ENCODE measurements at regions not wholly inside any gene's neighbourhood (a gene's known extent, or its start where the extent isn't known, plus 50 kb on each side); places are given as distances from the start of the nearest gene placed in this dataset.

DNA sequence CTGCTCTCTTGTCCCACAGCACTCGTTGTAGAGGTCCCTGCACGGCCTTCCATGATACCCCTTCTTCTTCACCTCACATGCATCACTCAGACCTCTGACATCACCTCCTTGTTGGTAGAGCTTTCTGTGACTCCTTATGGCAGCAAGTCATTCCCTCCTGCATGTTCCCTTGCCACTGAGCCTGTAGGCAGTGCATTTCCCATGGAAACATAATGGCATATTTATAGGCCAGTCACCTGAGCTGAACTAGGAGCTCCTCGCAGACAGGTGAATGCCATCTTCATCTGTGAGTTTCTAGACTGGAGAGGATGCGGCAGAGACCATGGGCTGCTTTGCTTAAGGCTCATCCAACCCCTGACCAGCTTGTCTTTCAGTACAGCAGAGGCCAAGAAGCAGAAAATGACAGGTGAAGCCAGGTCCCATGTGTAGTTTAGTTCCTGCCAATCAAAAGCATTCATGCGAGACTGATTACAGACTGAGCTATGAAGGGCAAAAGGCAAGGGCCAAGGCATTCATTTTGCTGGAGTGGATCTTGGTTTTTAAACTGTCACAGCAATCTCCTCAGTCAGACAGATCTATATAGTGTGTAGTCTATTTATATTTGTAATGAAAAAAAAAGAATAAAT, 59.4 kb upstream of the NEDD4L start:
- Histone ChIP-seq H3K9me3 (ENCODE audit: control insufficient read depth, low read depth, low read length) (no peaks in the 10 kb centered on the region), H3K36me3 (ENCODE audit: control insufficient read depth in 2 of 2, extremely low read depth in 1 of 2, insufficient read depth in 2 of 2, low read length in 2 of 2) (no peaks in the 10 kb centered on the region), H3K4me1 (ENCODE audit: control insufficient read depth, extremely low read depth, insufficient read depth, low read length) (peaks cover 5% of the 10 kb centered on the region), H2AFZ (ENCODE audit: control insufficient read depth, low read length) (no peak overlapping the region), H3K9ac (ENCODE audit: control insufficient read depth, extremely low read depth, insufficient read depth, low read length) (no peak overlapping the region), H3K4me2 (ENCODE audit: control insufficient read depth, extremely low read depth, insufficient read depth, low read depth, low read length) (no peak overlapping the region), H3K79me2 (ENCODE audit: control insufficient read depth, insufficient read depth, low read length) (no peaks in the 10 kb centered on the region), H3K4me3 (ENCODE audit: control insufficient read depth in 2 of 3, extremely low read depth in 1 of 3, insufficient read depth in 2 of 3, low read depth in 1 of 3, low read length in 3 of 3) (no peak overlapping the region), H3K27me3 (ENCODE audit: control insufficient read depth, extremely low read depth, insufficient read depth, low read length) (peaks cover 4% of the 10 kb centered on the region), H3K27ac (ENCODE audit: control insufficient read depth, insufficient read depth, low read length) (no peak overlapping the region), H3K9me1 (ENCODE audit: control insufficient read depth, extremely low read depth, insufficient read depth, low read length) (no peaks in the 10 kb centered on the region), H4K20me1 (ENCODE audit: control insufficient read depth, extremely low read depth, insufficient read depth, low read length) (no peaks in the 10 kb centered on the region)
- dilution Hi-C loops (cut with MboI; ENCODE audit: extremely low pct_ligation_motif_present, low sequenced_read_pairs): no loop called here
- FAIRE-seq: no peak
- DNase-seq (ENCODE audit: low read depth, low spot score): no peak
- no peak for TF ChIP-seq EZH2 (IDR thresholded peaks at IDR 0.05; ENCODE audit: low read length)
- TF ChIP-seq, protein P1, sequence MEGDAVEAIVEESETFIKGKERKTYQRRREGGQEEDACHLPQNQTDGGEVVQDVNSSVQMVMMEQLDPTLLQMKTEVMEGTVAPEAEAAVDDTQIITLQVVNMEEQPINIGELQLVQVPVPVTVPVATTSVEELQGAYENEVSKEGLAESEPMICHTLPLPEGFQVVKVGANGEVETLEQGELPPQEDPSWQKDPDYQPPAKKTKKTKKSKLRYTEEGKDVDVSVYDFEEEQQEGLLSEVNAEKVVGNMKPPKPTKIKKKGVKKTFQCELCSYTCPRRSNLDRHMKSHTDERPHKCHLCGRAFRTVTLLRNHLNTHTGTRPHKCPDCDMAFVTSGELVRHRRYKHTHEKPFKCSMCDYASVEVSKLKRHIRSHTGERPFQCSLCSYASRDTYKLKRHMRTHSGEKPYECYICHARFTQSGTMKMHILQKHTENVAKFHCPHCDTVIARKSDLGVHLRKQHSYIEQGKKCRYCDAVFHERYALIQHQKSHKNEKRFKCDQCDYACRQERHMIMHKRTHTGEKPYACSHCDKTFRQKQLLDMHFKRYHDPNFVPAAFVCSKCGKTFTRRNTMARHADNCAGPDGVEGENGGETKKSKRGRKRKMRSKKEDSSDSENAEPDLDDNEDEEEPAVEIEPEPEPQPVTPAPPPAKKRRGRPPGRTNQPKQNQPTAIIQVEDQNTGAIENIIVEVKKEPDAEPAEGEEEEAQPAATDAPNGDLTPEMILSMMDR (optimal IDR thresholded peaks at IDR 0.05 in 1 of 3, IDR thresholded peaks at IDR 0.05 in 1 of 3, conservative IDR thresholded peaks at IDR 0.05 in 1 of 3; ENCODE audit: extremely low read depth in 1 of 3, insufficient read depth in 2 of 3, low read length in 3 of 3): no peak

DNA sequence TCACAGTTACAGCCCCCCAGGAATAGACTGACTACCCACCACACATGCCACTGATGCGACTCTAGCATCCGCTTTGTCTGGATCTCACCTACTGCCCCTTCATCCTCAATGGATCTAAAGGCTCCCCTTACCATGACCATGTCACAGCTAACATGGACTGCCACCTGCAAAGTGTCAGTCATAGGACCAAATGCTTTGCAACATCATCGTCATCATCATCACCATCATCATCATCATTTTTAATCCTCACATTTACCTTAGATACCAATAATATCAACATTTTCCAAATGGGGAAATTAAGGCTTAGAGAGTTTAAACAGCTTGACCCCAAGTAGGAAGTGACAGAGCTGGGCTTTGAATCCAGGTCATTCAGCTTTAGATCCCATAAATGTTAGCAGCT, 60.1 kb upstream of the NEDD4L start:
- Histone ChIP-seq H3K36me3 (ENCODE audit: control insufficient read depth in 2 of 2, extremely low read depth in 1 of 2, insufficient read depth in 2 of 2, low read length in 2 of 2) (no peaks in the 10 kb centered on the region), H3K4me3 (ENCODE audit: control insufficient read depth in 2 of 3, extremely low read depth in 1 of 3, insufficient read depth in 2 of 3, low read depth in 1 of 3, low read length in 3 of 3) (no peak overlapping the region), H3K27me3 (ENCODE audit: control insufficient read depth, extremely low read depth, insufficient read depth, low read length) (peaks cover 4% of the 10 kb centered on the region), H3K9ac (ENCODE audit: control insufficient read depth, extremely low read depth, insufficient read depth, low read length) (no peak overlapping the region), H2AFZ (ENCODE audit: control insufficient read depth, low read length) (no peak overlapping the region), H3K79me2 (ENCODE audit: control insufficient read depth, insufficient read depth, low read length) (no peaks in the 10 kb centered on the region), H4K20me1 (ENCODE audit: control insufficient read depth, extremely low read depth, insufficient read depth, low read length) (no peaks in the 10 kb centered on the region), H3K4me2 (ENCODE audit: control insufficient read depth, extremely low read depth, insufficient read depth, low read depth, low read length) (no peak overlapping the region), H3K9me3 (ENCODE audit: control insufficient read depth, low read depth, low read length) (no peaks in the 10 kb centered on the region), H3K4me1 (ENCODE audit: control insufficient read depth, extremely low read depth, insufficient read depth, low read length) (peaks cover 5% of the 10 kb centered on the region), H3K27ac (ENCODE audit: control insufficient read depth, insufficient read depth, low read length) (no peak overlapping the region), H3K9me1 (ENCODE audit: control insufficient read depth, extremely low read depth, insufficient read depth, low read length) (no peaks in the 10 kb centered on the region)
- dilution Hi-C loops (cut with MboI; ENCODE audit: extremely low pct_ligation_motif_present, low sequenced_read_pairs): no loop called here
- DNase-seq (ENCODE audit: low read depth, low spot score) (no peak), FAIRE-seq (no peak)
- no peak for TF ChIP-seq EZH2 (IDR thresholded peaks at IDR 0.05; ENCODE audit: low read length)
- TF ChIP-seq, protein P1 (optimal IDR thresholded peaks at IDR 0.05 in 1 of 3, IDR thresholded peaks at IDR 0.05 in 1 of 3, conservative IDR thresholded peaks at IDR 0.05 in 1 of 3; ENCODE audit: extremely low read depth in 1 of 3, insufficient read depth in 2 of 3, low read length in 3 of 3): no peak

Measured in keratinocyte (primary cell).